ENCODE measurements at regions not wholly inside any gene's neighbourhood (a gene's known extent, or its start where the extent isn't known, plus 50 kb on each side); places are given as distances from the start of the nearest gene placed in this dataset.
A peak's percentile ranks its signal among the peaks of the same experiment; 100 is the strongest.

GRCh38 chr7:42833411-42833810 is 78.5 kb downstream of the C7orf25 start:
- Histone ChIP-seq H3K27ac (ENCODE audit: low read depth, low read length) (no peak overlapping the region), H3K79me1 (ENCODE audit: low read length) (no peaks in the 10 kb centered on the region), H4K5ac (ENCODE audit: low read length) (no peak overlapping the region), H3K23ac (ENCODE audit: low read length) (no peak overlapping the region), H2BK5ac (ENCODE audit: low read length) (no peak overlapping the region), H3K18ac (ENCODE audit: low read length) (no peak overlapping the region), H3K79me2 (ENCODE audit: control insufficient read depth, insufficient read depth, low read length) (no peaks in the 10 kb centered on the region), H2AK5ac (ENCODE audit: low read length) (no peak overlapping the region), H4K8ac (ENCODE audit: low read depth, low read length) (no peak overlapping the region), H2BK120ac (ENCODE audit: low read depth, low read length) (no peak overlapping the region), H3K36me3 (ENCODE audit: control insufficient read depth, insufficient read depth, low read length) (no peaks in the 10 kb centered on the region), H3K56ac (ENCODE audit: low read length) (no peak overlapping the region), H3K4me3 (ENCODE audit: low read length) (no peak overlapping the region), H3K9ac (ENCODE audit: low read length) (no peak overlapping the region), H3K27me3 (ENCODE audit: insufficient read depth, low read length, poor library complexity) (no peaks in the 10 kb centered on the region), H3K4me2 (ENCODE audit: low read length) (no peak overlapping the region), H2BK15ac (replicated peaks; ENCODE audit: low read depth) (no peak overlapping the region), H3K4ac (ENCODE audit: low read depth, low read length) (no peak overlapping the region), H3K4me1 (ENCODE audit: control insufficient read depth, low read depth, low read length) (no peaks in the 10 kb centered on the region)
- DNase-seq: no peak
- WGBS (ENCODE audit: extremely low coverage, insufficient coverage, low lambda C conversion rate): no CpG with 5 or more reads among the region's 4 CpGs

GRCh38 chr7:42832667-42833066 is 79.2 kb downstream of the C7orf25 start:
- H3K4me1 ChIP-seq (ENCODE audit: control insufficient read depth, low read depth, low read length): no peaks in the 10 kb centered on the region
- H3K79me1 ChIP-seq (ENCODE audit: low read length): no peaks in the 10 kb centered on the region
- no peak overlapping the region for H3K56ac ChIP-seq (ENCODE audit: low read length)
- H3K23ac ChIP-seq (ENCODE audit: low read length): no peak overlapping the region
- no peak overlapping the region for H3K27ac ChIP-seq (ENCODE audit: low read depth, low read length)
- H4K5ac ChIP-seq (ENCODE audit: low read length): no peak overlapping the region
- no peak overlapping the region for H3K9ac ChIP-seq (ENCODE audit: low read length)
- no peak overlapping the region for H3K4me3 ChIP-seq (ENCODE audit: low read length)
- H3K27me3 ChIP-seq (ENCODE audit: insufficient read depth, low read length, poor library complexity): no peaks in the 10 kb centered on the region
- no peak overlapping the region for H2AK5ac ChIP-seq (ENCODE audit: low read length)
- no peaks in the 10 kb centered on the region for H3K36me3 ChIP-seq (ENCODE audit: control insufficient read depth, insufficient read depth, low read length)
- no peaks in the 10 kb centered on the region for H3K79me2 ChIP-seq (ENCODE audit: control insufficient read depth, insufficient read depth, low read length)
- DNase-seq: no peak
- no peak overlapping the region for H2BK120ac ChIP-seq (ENCODE audit: low read depth, low read length)
- no peak overlapping the region for H4K8ac ChIP-seq (ENCODE audit: low read depth, low read length)
- H2BK5ac ChIP-seq (ENCODE audit: low read length): no peak overlapping the region
- H3K18ac ChIP-seq (ENCODE audit: low read length): no peak overlapping the region
- no peak overlapping the region for H2BK15ac ChIP-seq (replicated peaks; ENCODE audit: low read depth)
- H3K4ac ChIP-seq (ENCODE audit: low read depth, low read length): no peak overlapping the region
- H3K4me2 ChIP-seq (ENCODE audit: low read length): no peak overlapping the region

DNA sequence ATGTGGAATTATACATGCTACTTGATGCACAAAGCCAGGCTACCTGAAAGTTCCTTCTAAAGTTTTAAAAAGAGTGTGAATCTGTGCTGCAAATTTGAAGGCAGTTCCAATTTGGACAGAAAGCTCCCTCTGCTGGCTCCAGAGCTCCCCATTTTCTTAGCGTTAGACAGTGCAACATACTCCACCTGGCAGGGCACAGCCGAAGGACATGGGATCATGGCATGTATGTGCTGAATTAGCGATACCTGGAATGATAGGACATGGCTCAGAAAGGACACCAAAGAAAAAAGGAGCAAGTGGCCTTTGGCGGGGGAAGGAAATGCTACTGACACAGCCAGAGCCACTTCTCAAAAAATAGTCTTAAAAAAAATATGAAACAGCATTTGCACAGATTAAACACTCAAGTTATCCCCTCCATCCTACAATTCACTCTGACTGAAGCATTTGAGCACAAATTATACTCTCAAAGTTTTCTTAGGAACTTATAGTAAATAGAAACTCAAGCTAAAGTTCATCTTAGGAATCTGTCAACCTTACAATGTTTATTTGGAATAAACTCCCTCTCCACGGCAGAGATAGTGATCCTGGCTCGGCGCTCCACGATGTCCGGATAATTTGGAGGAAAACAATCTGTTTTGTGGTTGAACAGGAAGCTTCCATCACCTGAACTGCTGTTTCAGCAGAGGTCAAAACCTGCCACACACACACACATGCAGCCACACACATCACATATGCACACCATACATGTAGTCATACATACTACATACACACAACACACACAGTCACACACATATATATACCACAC is 80.0 kb downstream of the C7orf25 start:
- H3K79me2 ChIP-seq (ENCODE audit: control insufficient read depth, insufficient read depth, low read length): no peaks in the 10 kb centered on the region
- H2BK120ac ChIP-seq (ENCODE audit: low read depth, low read length): no peak overlapping the region
- DNase-seq: peak; percentile 41
- no peak overlapping the region for H3K27ac ChIP-seq (ENCODE audit: low read depth, low read length)
- H2BK15ac ChIP-seq (replicated peaks; ENCODE audit: low read depth): no peak overlapping the region
- WGBS (ENCODE audit: extremely low coverage, insufficient coverage, low lambda C conversion rate): no CpG with 5 or more reads among the region's 9 CpGs
- no peak overlapping the region for H3K23ac ChIP-seq (ENCODE audit: low read length)
- H3K27me3 ChIP-seq (ENCODE audit: insufficient read depth, low read length, poor library complexity): no peaks in the 10 kb centered on the region
- no peaks in the 10 kb centered on the region for H3K79me1 ChIP-seq (ENCODE audit: low read length)
- no peaks in the 10 kb centered on the region for H3K36me3 ChIP-seq (ENCODE audit: control insufficient read depth, insufficient read depth, low read length)
- no peak overlapping the region for H3K56ac ChIP-seq (ENCODE audit: low read length)
- no peak overlapping the region for H3K4me2 ChIP-seq (ENCODE audit: low read length)
- no peak overlapping the region for H4K5ac ChIP-seq (ENCODE audit: low read length)
- H3K18ac ChIP-seq (ENCODE audit: low read length): no peak overlapping the region
- H3K4ac ChIP-seq (ENCODE audit: low read depth, low read length): no peak overlapping the region
- H3K9ac ChIP-seq (ENCODE audit: low read length): no peak overlapping the region
- H3K4me1 ChIP-seq (ENCODE audit: control insufficient read depth, low read depth, low read length): no peaks in the 10 kb centered on the region
- H2AK5ac ChIP-seq (ENCODE audit: low read length): no peak overlapping the region
- no peak overlapping the region for H2BK5ac ChIP-seq (ENCODE audit: low read length)
- H3K4me3 ChIP-seq (ENCODE audit: low read length): no peak overlapping the region
- H4K8ac ChIP-seq (ENCODE audit: low read depth, low read length): no peak overlapping the region

DNA sequence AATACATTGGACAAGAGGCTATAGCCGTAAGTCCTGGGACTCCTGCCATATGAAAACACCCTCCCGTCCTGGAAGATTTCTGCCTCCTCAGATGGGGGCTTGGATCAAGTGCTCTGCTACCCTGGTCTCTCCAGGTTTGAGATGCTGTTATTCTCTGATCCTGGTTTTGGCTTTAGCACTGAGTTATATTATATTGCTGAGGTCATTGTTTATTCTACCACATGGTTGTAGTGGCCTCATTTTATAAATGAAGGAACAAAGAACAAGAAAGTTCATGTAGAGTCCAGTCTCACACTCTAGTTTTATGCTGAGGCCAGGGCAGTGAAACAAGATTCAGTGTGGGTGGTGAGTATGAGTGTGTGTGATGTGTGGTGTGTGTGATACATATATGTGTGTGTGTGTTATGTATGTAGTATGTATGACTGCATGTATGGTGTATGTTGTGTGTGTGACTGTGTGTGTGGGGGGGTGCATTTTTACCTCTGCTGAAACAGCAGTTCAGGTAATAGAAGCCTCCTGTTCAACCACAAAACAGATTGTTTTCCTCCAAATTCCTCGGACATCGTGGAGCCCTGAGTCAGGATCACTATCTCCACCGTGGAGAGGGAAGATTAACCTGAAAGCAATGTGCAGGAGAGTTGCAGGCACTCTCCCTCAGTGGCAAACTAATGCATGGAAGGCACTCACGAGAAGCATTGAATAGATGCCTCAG is 80.7 kb downstream of the C7orf25 start:
- Histone ChIP-seq H2AK5ac (ENCODE audit: low read length) (no peak overlapping the region), H3K4me2 (ENCODE audit: low read length) (no peak overlapping the region), H3K79me1 (ENCODE audit: low read length) (no peaks in the 10 kb centered on the region), H3K27ac (ENCODE audit: low read depth, low read length) (no peak overlapping the region), H3K36me3 (ENCODE audit: control insufficient read depth, insufficient read depth, low read length) (no peaks in the 10 kb centered on the region), H4K5ac (ENCODE audit: low read length) (no peak overlapping the region), H4K8ac (ENCODE audit: low read depth, low read length) (no peak overlapping the region), H3K18ac (ENCODE audit: low read length) (no peak overlapping the region), H3K56ac (ENCODE audit: low read length) (no peak overlapping the region), H3K9ac (ENCODE audit: low read length) (no peak overlapping the region), H3K4me3 (ENCODE audit: low read length) (no peak overlapping the region), H2BK15ac (replicated peaks; ENCODE audit: low read depth) (no peak overlapping the region), H2BK5ac (ENCODE audit: low read length) (no peak overlapping the region), H2BK120ac (ENCODE audit: low read depth, low read length) (no peak overlapping the region), H3K27me3 (ENCODE audit: insufficient read depth, low read length, poor library complexity) (no peaks in the 10 kb centered on the region), H3K4me1 (ENCODE audit: control insufficient read depth, low read depth, low read length) (no peaks in the 10 kb centered on the region), H3K79me2 (ENCODE audit: control insufficient read depth, insufficient read depth, low read length) (no peaks in the 10 kb centered on the region), H3K4ac (ENCODE audit: low read depth, low read length) (no peak overlapping the region), H3K23ac (ENCODE audit: low read length) (no peak overlapping the region)
- DNase-seq: peak; percentile 3
- WGBS (ENCODE audit: extremely low coverage, insufficient coverage, low lambda C conversion rate): no CpG with 5 or more reads among the region's 6 CpGs

DNA sequence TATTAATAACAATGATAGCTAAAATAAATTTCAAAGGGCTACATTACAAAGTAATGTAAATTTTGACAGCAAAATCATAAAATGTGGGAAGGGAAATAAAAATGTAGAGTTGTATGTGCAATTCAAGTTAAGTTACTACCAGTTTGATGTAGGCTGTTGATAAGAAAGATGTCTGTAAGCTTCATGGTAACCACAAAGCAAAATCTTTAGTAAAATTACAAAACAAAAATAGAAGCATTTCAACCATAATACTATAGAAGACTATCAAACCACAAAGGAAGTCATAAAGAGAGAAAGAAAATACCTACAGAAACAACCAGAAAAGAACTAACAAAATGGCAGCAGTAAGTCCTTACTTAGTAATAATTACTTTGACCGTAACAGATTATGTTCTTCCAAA is 99.1 kb downstream of the C7orf25 start:
- H3K79me2 ChIP-seq (ENCODE audit: control insufficient read depth, insufficient read depth, low read length): no peaks in the 10 kb centered on the region
- no peaks in the 10 kb centered on the region for H3K4me1 ChIP-seq (ENCODE audit: control insufficient read depth, low read depth, low read length)
- H2AK5ac ChIP-seq (ENCODE audit: low read length): no peak overlapping the region
- H2BK5ac ChIP-seq (ENCODE audit: low read length): no peak overlapping the region
- no peaks in the 10 kb centered on the region for H3K79me1 ChIP-seq (ENCODE audit: low read length)
- H3K27me3 ChIP-seq (ENCODE audit: insufficient read depth, low read length, poor library complexity): no peaks in the 10 kb centered on the region
- no peak overlapping the region for H4K5ac ChIP-seq (ENCODE audit: low read length)
- no peak overlapping the region for H3K27ac ChIP-seq (ENCODE audit: low read depth, low read length)
- H2BK15ac ChIP-seq (replicated peaks; ENCODE audit: low read depth): no peak overlapping the region
- no peak overlapping the region for H3K4me3 ChIP-seq (ENCODE audit: low read length)
- no peak overlapping the region for H3K4ac ChIP-seq (ENCODE audit: low read depth, low read length)
- no peak overlapping the region for H3K23ac ChIP-seq (ENCODE audit: low read length)
- no peak overlapping the region for H4K8ac ChIP-seq (ENCODE audit: low read depth, low read length)
- no peak overlapping the region for H3K9ac ChIP-seq (ENCODE audit: low read length)
- H3K4me2 ChIP-seq (ENCODE audit: low read length): no peak overlapping the region
- no CpG with 5 or more reads among the region's 1 CpG for WGBS (ENCODE audit: extremely low coverage, insufficient coverage, low lambda C conversion rate)
- no peak for DNase-seq
- H2BK120ac ChIP-seq (ENCODE audit: low read depth, low read length): no peak overlapping the region
- no peak overlapping the region for H3K56ac ChIP-seq (ENCODE audit: low read length)
- no peaks in the 10 kb centered on the region for H3K36me3 ChIP-seq (ENCODE audit: control insufficient read depth, insufficient read depth, low read length)
- H3K18ac ChIP-seq (ENCODE audit: low read length): no peak overlapping the region

All from mesendoderm (in vitro differentiated cells).